GM23338 (cell line): ENCODE measurements at regions not wholly inside any gene's neighbourhood (a gene's known extent, or its start where the extent isn't known, plus 50 kb on each side); places are given as distances from the start of the nearest gene placed in this dataset.

Experiments used
- CREB1 ChIP-seq: fragments of 250-450 bp; sonication (Bioruptor Pico); IDR thresholded peaks from 2 replicates; pipeline ENCODE4 v1.5.0; 2020; ENCODE audit warnings: low read depth, mild to moderate bottlenecking, moderate library complexity
- EZH2 ChIP-seq: fragments of 200-600 bp; sonication (generic); IDR thresholded peaks from one replicate; pipeline ENCODE4 v1.8.0; 2017; ENCODE audit warnings: antibody characterized with exemption, mild to moderate bottlenecking, low read depth; ENCODE audit not compliant: unreplicated experiment
- EZH2phosphoT487 ChIP-seq: fragments of 200-600 bp; sonication (generic); IDR thresholded peaks from one replicate; pipeline ENCODE4 v1.8.1; 2018; ENCODE audit warnings: antibody characterized with exemption; ENCODE audit not compliant: unreplicated experiment
- JUNB ChIP-seq: IDR thresholded peaks from one replicate; pipeline ENCODE4 v1.6.1; 2016; ENCODE audit warnings: antibody characterized with exemption; ENCODE audit not compliant: unreplicated experiment
- NANOG ChIP-seq: IDR thresholded peaks from 2 replicates; pipeline ENCODE4 v1.6.1; 2016; ENCODE audit warnings: antibody characterized with exemption, borderline replicate concordance
- POLR2AphosphoS5 ChIP-seq: IDR thresholded peaks from 2 replicates; pipeline ENCODE4 v1.6.1; 2016; ENCODE audit warnings: antibody characterized with exemption, low read depth
- STAT1 ChIP-seq: IDR thresholded peaks from one replicate; pipeline ENCODE4 v1.6.1; 2016; ENCODE audit warnings: antibody characterized with exemption; ENCODE audit not compliant: unreplicated experiment
- ZNF114 ChIP-seq: fragments of 250-450 bp; sonication (Bioruptor Pico); IDR thresholded peaks from 2 replicates; pipeline ENCODE4 v1.5.0; 2020; ENCODE audit warnings: mild to moderate bottlenecking, moderate library complexity
- ZNF331 ChIP-seq: fragments of 250-450 bp; sonication (Bioruptor Pico); IDR thresholded peaks from 2 replicates; pipeline ENCODE4 v1.5.0; 2020; ENCODE audit warnings: low read depth, mild to moderate bottlenecking, moderate library complexity
- TF ChIP-seq, protein P1 (sequence below), 2 experiments: fragments of 200-600 bp in 1 of 2; sonication (generic) in 1 of 2; conservative IDR thresholded peaks; 2 replicates each; pipeline versions ENCODE4 v1.5.1 to v1.6.1; 2016 to 2017; ENCODE audit warnings: antibody characterized with exemption in 2 of 2, low read depth in 2 of 2, mild to moderate bottlenecking in 2 of 2, moderate library complexity in 1 of 2
- TF ChIP-seq, protein P2 (sequence below): IDR thresholded peaks from one replicate; pipeline ENCODE4 v1.6.1; 2018; ENCODE audit warnings: antibody characterized with exemption; ENCODE audit not compliant: unreplicated experiment
- TF ChIP-seq, protein P3 (sequence below): IDR thresholded peaks from 2 replicates; pipeline ENCODE4 v1.6.1; 2016; ENCODE audit warnings: antibody characterized with exemption

DNA sequence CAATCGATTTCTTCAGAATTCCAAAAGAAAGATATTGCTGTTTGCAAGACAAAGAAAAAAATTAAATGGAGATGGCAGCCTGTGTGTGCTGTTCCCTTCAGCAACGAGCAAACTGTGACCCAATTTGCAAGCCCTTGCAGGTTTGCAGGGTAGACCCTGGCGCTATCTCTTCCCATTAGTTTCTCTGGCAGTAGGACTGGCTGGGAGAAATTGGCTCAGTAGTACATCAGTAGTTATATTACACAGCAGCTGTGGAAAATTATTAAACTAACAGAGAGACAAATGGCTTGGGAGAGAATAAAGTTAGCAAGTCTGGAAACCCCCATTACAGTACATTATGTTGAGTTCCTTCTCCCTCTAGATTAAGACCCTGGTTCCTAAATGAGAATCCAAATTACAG lies 116.4 kb upstream of the ITGB1 start:
- TF ChIP-seq POLR2AphosphoS5: no peak
- TF ChIP-seq, protein P1, sequence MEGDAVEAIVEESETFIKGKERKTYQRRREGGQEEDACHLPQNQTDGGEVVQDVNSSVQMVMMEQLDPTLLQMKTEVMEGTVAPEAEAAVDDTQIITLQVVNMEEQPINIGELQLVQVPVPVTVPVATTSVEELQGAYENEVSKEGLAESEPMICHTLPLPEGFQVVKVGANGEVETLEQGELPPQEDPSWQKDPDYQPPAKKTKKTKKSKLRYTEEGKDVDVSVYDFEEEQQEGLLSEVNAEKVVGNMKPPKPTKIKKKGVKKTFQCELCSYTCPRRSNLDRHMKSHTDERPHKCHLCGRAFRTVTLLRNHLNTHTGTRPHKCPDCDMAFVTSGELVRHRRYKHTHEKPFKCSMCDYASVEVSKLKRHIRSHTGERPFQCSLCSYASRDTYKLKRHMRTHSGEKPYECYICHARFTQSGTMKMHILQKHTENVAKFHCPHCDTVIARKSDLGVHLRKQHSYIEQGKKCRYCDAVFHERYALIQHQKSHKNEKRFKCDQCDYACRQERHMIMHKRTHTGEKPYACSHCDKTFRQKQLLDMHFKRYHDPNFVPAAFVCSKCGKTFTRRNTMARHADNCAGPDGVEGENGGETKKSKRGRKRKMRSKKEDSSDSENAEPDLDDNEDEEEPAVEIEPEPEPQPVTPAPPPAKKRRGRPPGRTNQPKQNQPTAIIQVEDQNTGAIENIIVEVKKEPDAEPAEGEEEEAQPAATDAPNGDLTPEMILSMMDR (conservative IDR thresholded peaks at IDR 0.05; ENCODE audit: low read depth in 2 of 2): no peak
- no peak for TF ChIP-seq EZH2phosphoT487
- no peak for TF ChIP-seq JUNB
- TF ChIP-seq CREB1 (CRISPR knock-in tag): no peak
- TF ChIP-seq EZH2: no peak
- TF ChIP-seq, protein P2, sequence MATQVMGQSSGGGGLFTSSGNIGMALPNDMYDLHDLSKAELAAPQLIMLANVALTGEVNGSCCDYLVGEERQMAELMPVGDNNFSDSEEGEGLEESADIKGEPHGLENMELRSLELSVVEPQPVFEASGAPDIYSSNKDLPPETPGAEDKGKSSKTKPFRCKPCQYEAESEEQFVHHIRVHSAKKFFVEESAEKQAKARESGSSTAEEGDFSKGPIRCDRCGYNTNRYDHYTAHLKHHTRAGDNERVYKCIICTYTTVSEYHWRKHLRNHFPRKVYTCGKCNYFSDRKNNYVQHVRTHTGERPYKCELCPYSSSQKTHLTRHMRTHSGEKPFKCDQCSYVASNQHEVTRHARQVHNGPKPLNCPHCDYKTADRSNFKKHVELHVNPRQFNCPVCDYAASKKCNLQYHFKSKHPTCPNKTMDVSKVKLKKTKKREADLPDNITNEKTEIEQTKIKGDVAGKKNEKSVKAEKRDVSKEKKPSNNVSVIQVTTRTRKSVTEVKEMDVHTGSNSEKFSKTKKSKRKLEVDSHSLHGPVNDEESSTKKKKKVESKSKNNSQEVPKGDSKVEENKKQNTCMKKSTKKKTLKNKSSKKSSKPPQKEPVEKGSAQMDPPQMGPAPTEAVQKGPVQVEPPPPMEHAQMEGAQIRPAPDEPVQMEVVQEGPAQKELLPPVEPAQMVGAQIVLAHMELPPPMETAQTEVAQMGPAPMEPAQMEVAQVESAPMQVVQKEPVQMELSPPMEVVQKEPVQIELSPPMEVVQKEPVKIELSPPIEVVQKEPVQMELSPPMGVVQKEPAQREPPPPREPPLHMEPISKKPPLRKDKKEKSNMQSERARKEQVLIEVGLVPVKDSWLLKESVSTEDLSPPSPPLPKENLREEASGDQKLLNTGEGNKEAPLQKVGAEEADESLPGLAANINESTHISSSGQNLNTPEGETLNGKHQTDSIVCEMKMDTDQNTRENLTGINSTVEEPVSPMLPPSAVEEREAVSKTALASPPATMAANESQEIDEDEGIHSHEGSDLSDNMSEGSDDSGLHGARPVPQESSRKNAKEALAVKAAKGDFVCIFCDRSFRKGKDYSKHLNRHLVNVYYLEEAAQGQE: no peak
- TF ChIP-seq NANOG: no peak
- TF ChIP-seq ZNF331 (CRISPR knock-in tag): no peak
- TF ChIP-seq STAT1: no peak
- TF ChIP-seq, protein P3, sequence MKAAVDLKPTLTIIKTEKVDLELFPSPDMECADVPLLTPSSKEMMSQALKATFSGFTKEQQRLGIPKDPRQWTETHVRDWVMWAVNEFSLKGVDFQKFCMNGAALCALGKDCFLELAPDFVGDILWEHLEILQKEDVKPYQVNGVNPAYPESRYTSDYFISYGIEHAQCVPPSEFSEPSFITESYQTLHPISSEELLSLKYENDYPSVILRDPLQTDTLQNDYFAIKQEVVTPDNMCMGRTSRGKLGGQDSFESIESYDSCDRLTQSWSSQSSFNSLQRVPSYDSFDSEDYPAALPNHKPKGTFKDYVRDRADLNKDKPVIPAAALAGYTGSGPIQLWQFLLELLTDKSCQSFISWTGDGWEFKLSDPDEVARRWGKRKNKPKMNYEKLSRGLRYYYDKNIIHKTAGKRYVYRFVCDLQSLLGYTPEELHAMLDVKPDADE: no peak
- TF ChIP-seq ZNF114 (CRISPR knock-in tag): no peak
